Tibial artery (tissue), 4 donors: ENCODE measurements at regions not wholly inside any gene's neighbourhood (a gene's known extent, or its start where the extent isn't known, plus 50 kb on each side); places are given as distances from the start of the nearest gene placed in this dataset.
"Not testable (repeated sequence)": the region's sequence is repeated elsewhere in the genome, so short reads cannot be mapped to it uniquely, and the experiment has no call there.

Experiments used
- DNase-seq, 2 donors: peaks; one replicate each; pipeline ENCODE4 v3.0.0-alpha.2; 2019
- H3K27ac ChIP-seq, 2 donors: fragments of 200-600 bp; sonication (generic) in 1 of 2; 1 replicate in 1 of 2; 2 replicates in 1 of 2; pipeline ENCODE4 v1.5.1; 2018 to 2019; ENCODE audit warnings: mild to moderate bottlenecking in 1 of 2
- H3K27me3 ChIP-seq, 2 donors: fragments of 200-600 bp; sonication (generic) in 1 of 2; one replicate each; pipeline versions ENCODE4 v1.5.1 to v1.6.0; 2016 to 2019
- H3K36me3 ChIP-seq, 3 donors: fragments of 200-600 bp; sonication (generic) in 2 of 3; one replicate each; pipeline ENCODE4 v1.5.1; 2016 to 2019; ENCODE audit warnings: mild to moderate bottlenecking in 2 of 3
- H3K4me1 ChIP-seq, 4 donors: fragments of 200-600 bp; sonication (generic) in 2 of 4; 1 replicate in 3 of 4; 2 replicates in 1 of 4; pipeline ENCODE4 v1.5.1; 2016 to 2019
- H3K4me3 ChIP-seq, 2 donors: fragments of 200-600 bp; sonication (generic) in 1 of 2; 1 replicate in 1 of 2; 2 replicates in 1 of 2; pipeline ENCODE4 v1.5.1; 2018 to 2019; ENCODE audit warnings: mild to moderate bottlenecking in 2 of 2
- H3K9me3 ChIP-seq, 3 donors: fragments of 200-600 bp; sonication (generic) in 1 of 3; one replicate each; pipeline ENCODE4 v1.5.1; 2016 to 2019
- intact Hi-C: fragments of 100-400 bp; cut with DNase I; formaldehyde crosslinking; loops from one replicate; pipeline ENCODE4 v1.15.0; 2023; ENCODE audit warnings: low total_unique reads
- TF ChIP-seq, protein P1 (sequence below), 2 experiments: fragments of 200-600 bp in 1 of 2; fragments of 450-650 bp in 1 of 2; IDR thresholded peaks; one replicate each; pipeline ENCODE4 v1.5.1; 2017 to 2019; ENCODE audit warnings: antibody characterized with exemption in 2 of 2, mild to moderate bottlenecking in 1 of 2, moderate library complexity in 1 of 2

GRCh38 chr5:57429513-57430120 is 53.0 kb downstream of the ACTBL2 start:
- Histone ChIP-seq H3K27ac (no peak overlapping the region), H3K36me3 (no peaks in the 10 kb centered on the region), H3K4me1 (no peaks in the 10 kb centered on the region), H3K27me3 (no peaks in the 10 kb centered on the region), H3K4me3 (no peak overlapping the region), H3K9me3 (no peaks in the 10 kb centered on the region)
- TF ChIP-seq, protein P1, sequence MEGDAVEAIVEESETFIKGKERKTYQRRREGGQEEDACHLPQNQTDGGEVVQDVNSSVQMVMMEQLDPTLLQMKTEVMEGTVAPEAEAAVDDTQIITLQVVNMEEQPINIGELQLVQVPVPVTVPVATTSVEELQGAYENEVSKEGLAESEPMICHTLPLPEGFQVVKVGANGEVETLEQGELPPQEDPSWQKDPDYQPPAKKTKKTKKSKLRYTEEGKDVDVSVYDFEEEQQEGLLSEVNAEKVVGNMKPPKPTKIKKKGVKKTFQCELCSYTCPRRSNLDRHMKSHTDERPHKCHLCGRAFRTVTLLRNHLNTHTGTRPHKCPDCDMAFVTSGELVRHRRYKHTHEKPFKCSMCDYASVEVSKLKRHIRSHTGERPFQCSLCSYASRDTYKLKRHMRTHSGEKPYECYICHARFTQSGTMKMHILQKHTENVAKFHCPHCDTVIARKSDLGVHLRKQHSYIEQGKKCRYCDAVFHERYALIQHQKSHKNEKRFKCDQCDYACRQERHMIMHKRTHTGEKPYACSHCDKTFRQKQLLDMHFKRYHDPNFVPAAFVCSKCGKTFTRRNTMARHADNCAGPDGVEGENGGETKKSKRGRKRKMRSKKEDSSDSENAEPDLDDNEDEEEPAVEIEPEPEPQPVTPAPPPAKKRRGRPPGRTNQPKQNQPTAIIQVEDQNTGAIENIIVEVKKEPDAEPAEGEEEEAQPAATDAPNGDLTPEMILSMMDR (IDR thresholded peaks at IDR 0.05), result no peak
- DNase-seq, result no peak
- intact Hi-C loops, result no loop called here

GRCh38 chr5:57429021-57429420 is 53.6 kb downstream of the ACTBL2 start:
- H3K27ac ChIP-seq, H3K36me3 ChIP-seq, H3K27me3 ChIP-seq, H3K4me1 ChIP-seq, DNase-seq, H3K4me3 ChIP-seq, H3K9me3 ChIP-seq, intact Hi-C loops: not testable (repeated sequence)

DNA sequence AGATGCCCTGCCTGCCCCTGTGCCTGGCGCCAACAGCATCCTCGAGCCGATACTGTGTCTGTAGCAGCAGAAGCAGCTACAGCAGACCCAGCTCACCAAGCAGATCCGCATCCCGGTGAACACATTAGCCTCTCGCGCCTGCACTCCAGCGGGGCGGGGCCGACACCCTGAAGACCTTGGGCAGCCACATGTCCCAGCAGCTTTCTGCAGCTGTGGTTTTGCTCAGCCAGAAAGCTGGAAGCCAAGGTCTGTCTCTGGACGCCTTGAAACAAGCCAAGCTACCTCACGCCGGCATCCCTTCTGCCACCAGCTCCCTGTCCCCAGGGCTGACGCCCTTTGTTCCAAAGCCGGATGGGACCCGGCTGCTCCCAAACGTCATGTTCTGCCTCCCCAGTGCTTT is 59.6 kb downstream of the ACTBL2 start:
- Histone ChIP-seq H3K4me1 (no peaks in the 10 kb centered on the region), H3K36me3 (no peaks in the 10 kb centered on the region), H3K9me3 (no peaks in the 10 kb centered on the region), H3K27ac (no peak overlapping the region), H3K4me3 (no peak overlapping the region), H3K27me3 (no peaks in the 10 kb centered on the region)
- TF ChIP-seq, protein P1 (IDR thresholded peaks at IDR 0.05), result no peak
- intact Hi-C loops, result no loop called here
- DNase-seq, result no peak

DNA sequence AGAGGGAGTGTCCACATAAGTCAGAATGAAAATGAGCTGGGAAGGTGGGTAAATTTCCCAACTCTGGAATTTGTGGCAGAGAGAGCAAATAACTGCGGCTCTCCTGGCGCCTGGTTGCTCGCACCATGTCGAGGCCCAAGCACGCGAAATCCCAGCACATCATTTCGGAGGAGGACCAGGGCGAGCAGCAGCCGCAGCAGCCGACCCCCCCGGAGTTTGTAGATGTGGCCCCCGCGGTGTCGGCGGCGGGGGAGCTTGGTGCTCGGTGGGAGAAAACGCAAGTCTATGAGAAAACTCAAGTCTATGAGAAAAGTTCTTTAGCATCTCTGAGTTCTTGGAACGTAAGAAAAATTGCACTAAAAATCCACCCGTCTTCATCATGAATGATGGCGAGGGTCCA is 60.3 kb downstream of the ACTBL2 start:
- Histone ChIP-seq H3K27me3 (no peaks in the 10 kb centered on the region), H3K4me1 (no peaks in the 10 kb centered on the region), H3K4me3 (no peak overlapping the region), H3K36me3 (no peaks in the 10 kb centered on the region), H3K9me3 (no peaks in the 10 kb centered on the region), H3K27ac (no peak overlapping the region)
- no peak for DNase-seq
- intact Hi-C loops, result no loop called here
- TF ChIP-seq, protein P1 (IDR thresholded peaks at IDR 0.05), result no peak

DNA sequence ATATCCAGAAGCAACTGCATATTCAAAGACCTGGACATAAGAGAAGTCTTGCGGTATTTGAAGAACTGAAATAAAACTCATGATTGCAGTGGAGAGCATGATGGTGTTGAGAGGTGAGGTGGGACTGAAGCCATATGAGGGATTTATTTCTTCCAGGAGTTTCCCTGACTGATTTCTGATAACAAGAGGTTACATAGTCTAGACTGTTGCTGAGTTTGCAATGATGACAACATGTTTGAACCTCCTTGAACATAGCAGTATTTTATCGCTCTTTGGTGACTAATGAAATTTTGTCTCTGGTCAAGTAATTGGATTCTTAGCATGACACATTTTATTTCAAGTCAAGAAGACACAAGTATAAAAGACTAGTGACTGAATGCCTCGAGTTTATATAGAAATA is 61.8 kb downstream of the ACTBL2 start:
- H3K9me3 ChIP-seq, result no peaks in the 10 kb centered on the region
- intact Hi-C loops, result no loop called here
- no peaks in the 10 kb centered on the region for H3K27me3 ChIP-seq
- no peak for DNase-seq
- H3K4me1 ChIP-seq, result peaks cover 0 to 10% (median 0%) of the 10 kb centered on the region in 4 donors
- no peak overlapping the region for H3K4me3 ChIP-seq
- no peaks in the 10 kb centered on the region for H3K36me3 ChIP-seq
- TF ChIP-seq, protein P1 (IDR thresholded peaks at IDR 0.05), result no peak
- H3K27ac ChIP-seq, result no peak overlapping the region

DNA sequence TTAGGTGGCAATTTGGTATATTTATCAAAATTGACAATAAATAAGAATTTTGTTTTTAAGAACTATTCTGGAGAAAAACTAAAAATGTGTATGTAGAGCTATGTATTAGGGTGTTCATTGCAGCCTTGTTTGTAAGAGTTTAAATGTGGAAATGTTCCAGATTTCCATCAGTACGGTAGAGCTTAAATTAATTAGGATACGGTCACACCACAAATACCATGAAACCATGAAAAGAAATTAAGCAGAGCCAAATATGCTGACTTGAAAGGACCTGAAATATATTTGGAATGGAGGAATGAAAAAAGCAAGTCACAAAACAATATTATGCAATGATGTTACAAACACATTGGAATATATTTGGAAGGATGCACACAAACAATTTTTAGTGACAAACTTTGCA is 64.6 kb downstream of the ACTBL2 start:
- TF ChIP-seq, protein P1 (IDR thresholded peaks at IDR 0.05), result no peak
- Histone ChIP-seq H3K27ac (no peak overlapping the region), H3K36me3 (no peaks in the 10 kb centered on the region), H3K27me3 (no peaks in the 10 kb centered on the region), H3K4me3 (no peak overlapping the region), H3K4me1 (peaks cover 0 to 19% (median 0%) of the 10 kb centered on the region in 4 donors), H3K9me3 (no peaks in the 10 kb centered on the region)
- DNase-seq, result no peak
- intact Hi-C loops, result no loop called here
